ENCODE measurements at regions not wholly inside any gene's neighbourhood (a gene's known extent, or its start where the extent isn't known, plus 50 kb on each side); places are given as distances from the start of the nearest gene placed in this dataset.
A peak's percentile ranks its signal among the peaks of the same experiment; 100 is the strongest.

DNA sequence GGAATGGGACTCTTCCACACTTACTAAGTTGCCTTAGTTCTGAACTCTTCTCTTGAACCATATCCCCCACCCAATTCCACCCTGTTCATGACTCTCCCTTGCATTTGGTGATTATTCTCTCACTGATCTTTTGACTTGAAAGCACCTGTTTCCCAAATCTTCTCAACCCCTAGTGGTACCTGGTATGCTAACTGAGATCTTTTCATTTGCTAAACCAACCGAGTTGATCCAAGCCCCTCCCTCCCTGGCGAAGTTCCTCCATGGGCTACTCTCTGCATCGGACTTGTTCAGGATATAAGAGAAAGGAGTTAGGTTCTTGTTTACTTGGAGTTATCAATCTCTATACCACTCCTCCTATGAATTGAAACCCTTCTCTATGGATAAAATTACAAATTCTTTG is 593.5 kb downstream of the BCL11A start:
- no peak for DNase-seq

DNA sequence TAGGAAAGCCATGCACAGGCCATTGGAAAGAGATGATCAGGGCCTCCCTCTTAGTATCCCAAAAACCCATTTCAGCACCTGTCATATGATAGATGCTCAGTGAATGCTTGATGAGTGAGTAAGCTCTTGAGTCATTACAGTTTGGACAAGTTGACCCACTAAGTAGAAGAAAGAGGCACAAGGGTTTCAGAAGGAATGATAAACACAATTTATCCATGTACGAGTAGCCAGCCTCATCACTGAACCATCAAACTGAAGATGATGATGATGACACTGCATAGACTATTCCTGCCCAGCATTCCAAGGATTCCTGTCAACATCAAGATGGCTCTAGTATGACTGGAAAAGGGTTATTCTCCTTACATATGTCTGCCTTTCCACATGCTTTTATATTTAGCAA is 596.0 kb downstream of the BCL11A start:
- DNase-seq, result no peak

DNA sequence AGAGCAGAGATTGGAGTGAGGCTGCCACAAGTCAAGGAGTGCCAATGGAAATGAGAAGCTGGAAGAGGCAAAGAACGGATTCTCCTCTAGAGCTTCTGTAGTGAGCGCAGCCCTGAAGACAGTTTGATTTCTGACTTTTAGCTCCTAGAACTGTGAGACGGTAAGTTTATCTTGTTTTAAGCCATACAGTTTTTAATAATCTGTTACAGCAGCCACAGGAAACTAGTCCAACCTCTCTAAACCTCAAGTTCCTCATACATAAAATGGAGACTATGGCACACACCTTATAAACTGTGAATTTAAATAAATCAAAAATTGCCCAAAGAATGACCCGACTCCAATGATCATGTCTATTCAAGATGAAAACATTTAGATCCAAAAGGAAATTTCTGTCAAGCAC is 596.5 kb downstream of the BCL11A start:
- no peak for DNase-seq

DNA sequence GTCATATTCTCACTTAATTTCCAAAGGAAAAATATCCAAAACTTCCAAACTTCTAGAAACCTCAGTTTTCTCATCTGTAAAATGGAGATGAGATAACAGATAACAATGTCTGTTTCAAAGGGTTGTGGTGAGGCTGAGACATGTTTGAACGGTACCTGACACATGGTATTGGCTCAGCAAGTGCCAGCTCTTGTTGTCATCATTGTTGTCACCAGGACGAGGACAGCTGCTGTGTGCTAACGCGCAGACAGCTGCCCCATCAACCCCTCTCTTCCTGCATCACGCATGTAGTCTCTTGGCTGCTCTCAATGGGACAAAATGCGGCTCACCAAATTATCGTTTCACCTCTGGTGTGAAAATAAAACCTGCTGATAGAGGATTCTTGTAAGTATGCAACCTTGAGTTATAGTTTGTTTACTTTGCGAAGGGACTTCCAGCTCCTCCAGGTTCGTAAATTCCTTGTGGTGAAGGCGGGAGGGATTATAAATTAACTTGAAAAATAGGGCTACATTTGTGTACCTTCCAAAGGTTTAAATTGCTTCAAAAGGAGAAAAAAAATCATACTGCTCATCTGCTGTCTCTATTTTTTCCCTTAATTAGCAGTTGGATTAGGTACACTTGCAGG is 605.4 kb downstream of the BCL11A start:
- DNase-seq, result no peak

DNA sequence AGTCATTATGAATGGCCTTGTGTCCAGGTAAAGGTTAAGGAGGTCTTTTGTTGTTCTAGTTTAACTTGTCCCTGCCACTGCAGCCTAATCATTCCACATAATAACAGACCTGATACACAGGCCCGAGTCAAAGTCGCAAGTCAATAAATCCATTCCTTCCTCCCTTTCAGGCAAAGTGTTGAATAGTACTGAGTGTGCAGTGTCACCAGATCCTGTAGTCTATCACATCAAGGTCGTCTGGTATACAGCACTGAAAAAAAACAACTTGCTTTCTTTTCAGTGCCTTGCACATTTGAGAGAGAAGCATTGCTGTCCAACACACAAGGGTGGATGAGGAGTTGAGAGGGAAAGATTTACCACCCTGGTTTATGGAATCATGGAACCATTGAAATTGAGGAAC is 606.2 kb downstream of the BCL11A start:
- no peak for DNase-seq

DNA sequence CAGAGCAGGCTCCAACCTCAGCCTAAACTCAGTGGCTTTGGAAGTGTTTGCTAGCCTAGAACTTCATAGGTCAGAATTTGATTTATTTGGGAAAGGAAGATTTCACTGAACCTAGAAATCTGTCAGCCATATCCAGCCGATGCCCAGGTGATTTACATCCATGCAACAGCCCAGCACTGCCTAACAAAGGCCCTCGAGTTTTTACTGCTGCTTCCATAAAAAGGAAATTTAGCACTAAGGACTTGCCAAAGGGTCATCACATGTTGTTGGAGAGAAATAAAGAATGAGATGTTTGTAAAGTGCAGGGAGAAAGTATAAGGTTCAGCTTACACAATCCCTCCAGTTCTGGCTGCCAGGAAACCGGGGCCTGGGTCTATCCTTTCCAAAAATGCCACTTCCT is 614.2 kb downstream of the BCL11A start:
- DNase-seq, result no peak

DNA sequence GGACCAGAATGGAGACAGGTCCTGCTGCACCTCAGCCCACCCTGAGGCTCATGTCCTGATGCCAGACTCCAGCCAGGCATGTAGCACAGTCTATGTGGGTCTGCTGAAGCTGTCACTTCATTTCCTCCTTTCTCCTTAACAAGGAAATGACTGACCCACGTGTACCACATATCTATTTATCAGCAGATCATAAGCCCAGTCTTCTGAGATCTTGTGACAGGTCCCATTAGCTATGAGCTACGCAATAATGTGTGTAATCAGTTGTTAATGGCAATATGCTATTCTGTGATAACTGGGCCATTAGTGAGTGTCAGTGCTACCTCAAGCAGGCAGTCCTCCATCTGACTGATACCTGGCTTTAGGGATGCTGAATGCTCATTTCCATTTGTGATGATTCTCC is 615.3 kb downstream of the BCL11A start:
- no peak for DNase-seq

DNA sequence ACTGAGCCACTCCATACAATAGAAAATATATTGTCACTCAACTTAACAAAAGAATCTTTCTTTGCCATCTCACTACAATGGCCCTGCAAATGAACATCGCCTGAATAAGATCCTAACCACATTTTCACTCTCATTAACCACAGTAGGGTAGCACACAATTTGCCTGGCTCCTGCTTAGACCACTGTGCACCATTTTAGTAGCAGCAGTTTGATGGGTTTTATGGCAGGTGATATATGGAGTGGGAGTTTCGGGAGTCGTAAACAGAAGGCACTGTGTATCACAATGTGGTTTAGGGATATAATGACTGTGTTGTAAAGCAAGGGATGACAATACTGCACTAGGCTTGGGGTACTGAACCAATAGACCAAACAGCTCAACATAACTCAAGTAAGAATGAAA is 617.4 kb downstream of the BCL11A start:
- peak; percentile 30 for DNase-seq

DNA sequence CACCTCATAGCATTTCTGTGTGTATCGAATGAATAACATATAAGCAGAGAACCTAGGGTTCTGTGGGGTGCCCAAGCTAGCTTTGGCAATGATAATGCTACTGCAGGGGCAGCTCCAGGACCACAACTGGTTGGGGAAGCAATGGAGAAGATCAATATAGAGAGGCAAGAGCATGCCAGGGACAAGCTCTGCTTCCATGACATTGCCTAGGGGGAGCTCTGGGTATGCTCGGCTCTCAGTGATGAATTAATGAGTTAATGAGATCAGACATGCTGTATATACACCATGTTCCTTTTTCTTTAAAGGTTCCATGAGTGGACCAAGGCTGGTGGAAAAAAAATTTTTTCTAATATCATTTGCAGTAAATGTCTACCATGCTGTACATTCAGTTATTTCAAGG is 618.4 kb downstream of the BCL11A start:
- no peak for DNase-seq

DNA sequence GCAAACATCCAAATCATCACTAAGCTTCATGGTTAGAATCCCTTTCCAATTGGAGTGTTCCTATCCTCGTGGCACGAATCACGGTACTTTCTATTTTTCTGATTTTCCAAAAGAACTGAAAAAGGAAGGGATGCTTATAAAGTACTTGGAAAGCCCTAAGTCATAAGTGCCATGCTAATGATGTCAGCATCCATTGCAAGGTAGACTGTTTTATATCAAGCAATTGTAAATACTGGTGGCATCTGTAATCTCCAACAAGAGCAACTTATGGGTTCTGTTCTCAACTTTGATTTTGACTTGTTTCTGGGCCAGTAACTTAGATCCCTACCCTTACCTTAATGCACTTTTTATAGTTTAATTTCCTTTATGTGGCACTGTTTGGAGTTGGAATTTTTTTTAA is 619.5 kb downstream of the BCL11A start:
- DNase-seq, result no peak

DNA sequence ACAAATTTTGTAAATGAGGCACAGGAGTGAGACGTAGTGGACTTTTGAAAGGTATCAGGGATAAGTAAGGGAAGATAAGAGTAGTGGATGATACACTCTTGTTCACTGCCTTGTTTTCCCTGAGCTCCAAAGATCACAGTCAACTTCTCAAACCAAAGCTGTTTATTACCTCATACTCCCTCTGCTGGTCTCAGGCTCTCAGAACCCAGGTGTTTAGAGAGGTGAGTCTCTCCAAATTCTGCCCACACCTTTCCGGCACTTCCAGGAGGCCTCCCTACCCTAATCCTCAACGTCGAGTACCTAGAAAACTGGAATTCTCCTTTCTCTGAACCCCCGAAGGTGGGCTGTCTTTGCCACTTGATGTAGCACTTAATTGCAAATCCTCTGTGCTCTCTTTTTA is 621.1 kb downstream of the BCL11A start:
- no peak for DNase-seq

DNA sequence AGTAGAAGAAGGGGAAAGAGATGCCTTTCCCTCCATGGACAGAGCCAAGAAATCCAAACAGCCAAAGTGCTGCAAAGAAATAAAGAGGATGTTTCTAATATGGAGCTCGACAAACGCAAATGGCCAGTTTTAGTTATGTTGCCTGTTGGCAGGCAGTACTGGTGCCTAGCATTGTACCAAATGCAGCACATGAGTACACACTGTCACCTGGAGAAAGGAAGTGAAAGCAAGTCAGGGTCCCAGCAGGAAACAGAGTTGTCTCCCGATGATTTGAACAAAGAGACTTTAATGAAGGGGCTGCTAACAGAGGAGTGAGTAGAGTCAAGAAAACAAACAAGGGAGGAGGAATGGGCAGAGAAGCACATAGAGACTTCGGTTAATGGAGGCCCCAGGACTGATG is 623.0 kb downstream of the BCL11A start:
- no peak for DNase-seq

DNA sequence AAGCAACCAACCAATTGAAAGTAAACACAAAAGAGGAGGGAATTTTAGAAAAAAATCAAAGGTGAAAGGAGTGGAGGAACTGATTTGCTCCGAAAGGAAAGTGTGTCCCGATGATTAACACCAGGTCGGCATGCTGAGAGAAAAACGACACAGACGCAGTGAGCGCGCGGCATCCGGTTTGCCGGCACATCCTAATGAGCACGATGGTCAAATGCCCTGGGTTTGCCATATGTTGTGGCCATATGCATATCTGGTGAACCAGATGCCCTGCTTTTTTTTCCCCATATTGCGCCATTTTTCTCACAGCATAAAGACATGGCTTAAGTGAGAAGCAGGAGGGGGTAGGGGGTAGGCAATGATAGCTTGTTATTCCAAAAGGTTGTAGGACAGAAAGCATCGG is 626.7 kb downstream of the BCL11A start:
- DNase-seq, result no peak

DNA sequence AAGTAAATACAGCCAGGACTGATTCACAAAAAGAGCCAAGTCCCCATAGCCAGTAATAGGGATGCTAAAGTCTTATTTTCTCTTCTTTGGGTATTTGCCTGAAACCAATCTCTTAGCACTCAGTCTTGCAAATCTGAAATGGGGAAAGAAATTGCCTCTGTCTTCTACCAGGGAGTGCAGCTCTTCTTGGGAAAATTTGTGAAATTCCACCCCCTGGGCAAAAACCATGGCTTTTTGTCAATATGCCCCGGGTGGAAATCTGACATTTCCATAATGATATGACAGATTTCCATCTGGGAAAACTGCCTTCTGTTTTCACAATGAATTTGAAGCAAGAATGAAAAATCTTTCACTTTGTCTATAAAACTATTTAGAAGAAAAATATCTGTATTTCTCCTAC is 628.1 kb downstream of the BCL11A start:
- no peak for DNase-seq

DNA sequence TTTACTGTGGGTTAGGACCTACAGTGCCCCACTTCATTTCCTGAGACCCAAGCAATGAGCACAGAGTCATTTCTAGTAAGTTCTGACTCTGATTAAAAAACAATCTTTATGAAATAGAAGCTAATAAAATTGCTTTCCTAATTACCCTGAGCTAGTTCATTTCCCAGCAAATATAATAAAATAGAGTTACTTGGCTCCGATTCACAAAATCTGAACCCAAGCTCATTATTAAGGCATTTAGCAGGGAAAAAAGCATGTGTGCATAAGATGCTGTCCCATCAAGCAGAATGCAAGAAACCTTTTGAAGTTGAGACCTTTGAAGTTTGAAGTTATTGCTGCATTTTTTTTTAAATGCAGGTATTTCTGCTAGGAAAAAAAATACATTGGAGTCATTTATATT is 629.1 kb downstream of the BCL11A start:
- DNase-seq, result no peak

DNA sequence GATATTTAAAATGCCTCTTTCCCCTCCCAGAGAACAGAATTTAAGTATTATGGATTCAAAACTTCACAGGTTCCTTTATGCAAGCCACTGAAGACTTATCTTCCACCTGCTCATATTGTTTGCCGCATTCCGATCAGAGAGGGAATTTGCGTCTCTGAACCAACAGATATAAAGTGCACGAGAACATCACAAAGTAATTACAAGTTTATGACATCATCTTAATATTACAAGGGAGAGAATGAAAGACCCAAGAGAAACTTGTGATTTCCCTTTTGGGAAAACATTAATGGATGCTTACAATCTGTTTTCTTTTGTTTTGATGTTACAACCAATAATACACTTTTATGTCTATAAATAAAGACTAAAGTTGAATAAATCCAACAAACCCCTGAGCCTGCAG is 631.0 kb downstream of the BCL11A start:
- no peak for DNase-seq

DNA sequence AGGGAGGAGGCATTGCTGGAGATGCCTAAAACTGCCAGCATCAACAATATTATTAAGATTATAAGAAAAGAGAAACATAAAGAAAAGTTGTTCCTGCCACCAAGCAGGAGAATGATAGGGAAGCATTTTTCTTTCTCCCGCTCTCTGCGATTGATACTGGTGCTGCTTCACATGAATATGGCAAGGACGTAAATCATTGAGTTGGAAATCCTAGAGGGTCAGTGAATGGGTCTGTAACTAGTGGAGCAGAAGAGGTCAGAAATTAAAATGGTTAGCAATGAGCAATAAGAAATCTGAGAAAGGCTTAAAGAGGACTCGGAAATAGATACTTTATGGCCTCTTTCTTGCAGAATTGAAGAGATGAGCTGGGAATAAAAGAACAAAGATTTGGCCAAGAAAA is 631.7 kb downstream of the BCL11A start:
- no peak for DNase-seq

DNA sequence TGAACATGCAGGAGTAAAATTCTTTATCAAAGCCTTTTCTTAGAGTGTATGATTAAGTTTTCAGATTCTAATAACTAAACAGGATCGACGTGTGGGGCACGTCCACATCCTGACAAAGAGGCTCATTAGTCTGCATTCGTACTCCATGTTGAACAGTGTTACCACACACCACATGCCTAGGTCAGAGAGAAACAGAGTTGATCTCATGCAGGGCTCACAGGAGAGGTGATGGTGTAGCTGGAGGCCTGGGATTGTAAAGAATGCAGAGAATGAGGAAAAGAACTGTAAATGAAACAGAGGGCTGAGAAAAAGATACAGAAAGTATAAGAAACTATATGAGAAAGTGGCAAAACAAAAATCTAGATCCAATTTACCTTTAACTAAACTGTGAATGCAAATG is 632.5 kb downstream of the BCL11A start:
- no peak for DNase-seq

DNA sequence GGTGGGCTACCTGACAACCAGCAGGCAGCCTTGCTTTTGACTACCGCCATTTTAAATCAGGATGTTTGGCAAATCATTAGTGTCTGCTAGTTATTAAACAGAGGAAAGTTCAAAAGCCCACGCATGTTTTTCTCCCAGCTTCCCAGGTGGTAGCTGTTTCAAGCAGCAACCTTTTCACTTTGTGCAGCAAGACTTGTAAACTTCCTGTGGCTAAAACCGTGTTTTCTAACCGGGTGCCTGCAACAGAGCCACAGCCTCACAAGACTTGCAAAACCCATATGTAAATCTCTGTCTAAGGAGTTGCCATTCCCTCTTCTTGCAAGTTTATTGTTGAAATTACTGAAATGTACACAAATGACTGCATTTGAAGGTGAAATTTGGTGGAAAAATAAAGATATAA is 633.1 kb downstream of the BCL11A start:
- no peak for DNase-seq

DNA sequence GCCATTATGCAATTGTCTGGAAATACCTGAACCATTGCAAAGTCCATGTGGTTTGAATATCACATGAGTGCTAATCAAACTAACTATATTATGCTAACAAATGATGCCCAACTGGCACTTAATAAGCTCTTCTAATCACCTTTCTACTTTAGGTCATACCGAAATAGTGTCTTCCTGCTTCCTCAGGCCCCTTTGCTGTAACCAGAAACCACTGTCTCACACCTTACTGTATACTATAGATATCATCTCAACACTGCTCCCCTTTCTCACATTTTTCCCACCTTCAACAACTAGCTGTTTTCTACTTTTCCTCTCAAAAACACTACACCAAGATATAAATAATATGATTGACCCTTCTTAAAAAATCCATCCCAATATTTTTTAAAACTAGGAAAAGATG is 633.9 kb downstream of the BCL11A start:
- DNase-seq, result no peak

DNA sequence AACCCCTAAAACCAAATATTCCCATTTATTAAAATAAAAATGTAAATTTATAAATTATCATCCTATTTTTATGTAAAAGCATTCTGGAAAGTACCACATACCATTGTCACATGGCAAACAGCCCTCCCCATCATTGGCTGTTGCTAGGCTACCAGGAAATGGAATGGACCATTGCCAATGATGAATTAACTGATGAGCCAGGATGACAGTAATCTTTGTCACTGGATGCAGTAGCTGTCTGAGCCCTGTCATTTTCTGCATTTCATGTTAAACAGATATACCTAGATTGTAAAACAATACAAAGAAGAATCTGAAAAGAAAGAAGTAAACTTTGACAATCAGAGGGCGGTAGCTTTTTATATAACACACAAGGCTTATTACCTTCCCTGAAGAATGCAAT is 641.4 kb downstream of the BCL11A start:
- DNase-seq, result no peak

DNA sequence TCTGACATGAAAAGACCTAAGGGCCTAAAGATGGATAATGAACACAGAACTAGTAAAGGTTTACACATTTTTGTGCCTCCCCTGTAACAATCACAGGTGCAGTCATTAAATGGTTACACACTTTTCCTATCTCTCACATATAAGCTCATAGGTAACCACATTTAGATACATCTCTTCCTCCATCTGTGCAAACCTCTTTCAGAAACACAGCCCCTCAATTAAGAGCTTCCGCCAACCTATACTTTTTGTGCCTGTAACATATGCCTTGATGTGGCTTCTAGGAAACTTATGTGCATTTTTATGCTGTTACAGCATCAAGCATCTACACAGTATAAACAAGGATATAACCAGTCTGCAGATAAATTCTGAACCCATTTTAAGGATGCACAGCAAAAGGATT is 643.3 kb downstream of the BCL11A start:
- DNase-seq, result no peak

DNA sequence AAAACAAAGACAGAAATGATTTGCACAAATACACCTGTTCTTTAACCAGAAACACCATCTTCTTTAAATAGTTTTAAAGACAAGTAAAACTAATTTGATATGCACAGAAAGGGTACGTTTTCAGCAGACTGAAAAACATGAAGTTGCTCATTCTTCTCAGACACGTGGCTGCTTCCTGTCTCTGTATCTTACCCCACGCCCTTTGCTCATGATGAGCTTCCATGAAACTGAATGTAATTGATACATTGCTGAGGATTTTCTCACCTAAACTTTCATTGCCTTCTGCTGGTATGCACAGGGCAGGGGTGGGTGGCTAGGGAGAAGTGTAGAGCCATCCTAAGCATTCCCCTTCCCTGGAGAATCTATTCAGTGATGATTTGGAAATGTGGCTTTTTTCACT is 644.3 kb downstream of the BCL11A start:
- no peak for DNase-seq

DNA sequence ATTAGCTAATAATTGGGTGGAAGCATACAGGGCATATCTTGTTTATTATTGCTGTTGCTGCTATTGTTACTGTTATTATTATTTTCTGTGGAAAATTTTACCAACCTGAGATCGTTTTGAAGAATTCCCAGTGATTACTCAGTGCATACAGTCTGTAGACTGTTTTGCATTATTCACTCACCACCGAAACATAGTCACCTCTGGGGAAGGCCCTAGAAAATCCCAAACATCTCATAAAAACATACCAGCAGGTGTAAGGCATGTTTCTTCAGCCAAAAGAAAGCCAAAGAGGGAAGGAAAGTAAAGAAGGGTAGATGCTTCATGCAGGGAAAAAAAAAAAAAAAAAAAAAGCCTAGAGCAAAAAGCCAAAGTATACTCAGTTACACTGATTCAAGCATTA is 647.7 kb downstream of the BCL11A start:
- DNase-seq, result no peak

DNA sequence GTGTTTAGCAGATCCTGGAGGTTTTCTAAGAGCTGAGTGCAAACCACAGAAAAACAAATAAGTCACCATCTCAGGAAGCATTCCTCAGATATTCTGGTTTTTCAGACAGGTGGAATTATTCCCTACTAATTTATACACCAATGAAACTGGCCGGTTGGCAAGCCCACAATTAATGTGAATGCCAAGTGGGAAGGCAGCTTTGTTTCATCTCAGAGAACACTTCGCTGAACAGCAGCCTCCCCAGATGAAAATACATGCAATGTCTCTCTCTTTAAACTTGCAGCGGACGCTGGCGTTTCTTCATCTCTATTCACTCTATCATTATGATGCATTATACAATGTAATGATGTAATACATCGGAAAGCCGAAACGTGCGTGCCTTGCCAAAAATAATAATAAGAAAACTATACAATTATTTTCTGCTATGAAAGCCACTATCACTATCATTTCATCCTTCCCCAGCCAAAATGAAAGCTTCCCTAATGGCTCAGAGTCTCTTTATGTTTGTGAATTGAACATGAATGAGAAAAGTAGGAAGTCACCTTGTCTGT is 649.4 kb downstream of the BCL11A start:
- DNase-seq, result no peak

Data from DMS153 (cell line).